Keratinocyte (primary cell): ENCODE measurements at regions not wholly inside any gene's neighbourhood (a gene's known extent, or its start where the extent isn't known, plus 50 kb on each side); places are given as distances from the start of the nearest gene placed in this dataset.
"Not testable (repeated sequence)": the region's sequence is repeated elsewhere in the genome, so short reads cannot be mapped to it uniquely, and the experiment has no call there.

Experiments
- CTCF ChIP-seq, 3 experiments: IDR thresholded peaks in 1 of 3; conservative IDR thresholded peaks in 1 of 3; optimal IDR thresholded peaks in 1 of 3; 2 replicates in 2 of 3; 3 replicates in 1 of 3; pipeline versions ENCODE3 to v1.5.1; 2011; ENCODE audit warnings: low read length in 3 of 3, mild to moderate bottlenecking in 3 of 3, moderate library complexity in 2 of 3, control low read depth in 1 of 3, inconsistent platforms in 1 of 3; ENCODE audit not compliant: insufficient read depth in 2 of 3; ENCODE audit errors: extremely low read depth in 1 of 3
- EZH2 ChIP-seq: IDR thresholded peaks from one replicate; pipeline ENCODE4 v1.6.1; 2012; ENCODE audit warnings: inconsistent platforms, mild to moderate bottlenecking, low read length, moderate library complexity

- not testable (repeated sequence) for TF ChIP-seq CTCF (optimal IDR thresholded peaks at IDR 0.05 in 1 of 3, IDR thresholded peaks at IDR 0.05 in 1 of 3, conservative IDR thresholded peaks at IDR 0.05 in 1 of 3; ENCODE audit: extremely low read depth in 1 of 3, insufficient read depth in 2 of 3, low read length in 3 of 3); EZH2
Measured at GRCh38 chrX:51179805-51180204, 152.8 kb upstream of the NUDT10 start.
